Calu3 (cell line): ENCODE measurements at regions not wholly inside any gene's neighbourhood (a gene's known extent, or its start where the extent isn't known, plus 50 kb on each side); places are given as distances from the start of the nearest gene placed in this dataset.

Source experiments
- BruUV-seq: library from RNA; stranded (reverse); fragments of 400-500 nt; replicated peaks from 2 replicates; lab custom pipeline; 2021; lab: Mats Ljungman, UMichigan
- CTCF ChIA-PET: fragments of 300-600 bp; sonication (Branson Sonifier 250); formaldehyde crosslinking; loops from one replicate; lab custom pipeline; 2022; ENCODE audit warnings: antibody characterized with exemption; lab: Charles Lee
- DNase-seq: peaks from one replicate; pipeline ENCODE4 v3.0.0; 2022
- H3K27ac Mint-ChIP-seq: one replicate; pipeline ENCODE4 v1.8.0; 2022; ENCODE audit warnings: mixed read lengths; ENCODE audit not compliant: unreplicated experiment
- H3K27me3 Mint-ChIP-seq: one replicate; pipeline ENCODE4 v1.8.0; 2022; ENCODE audit warnings: mixed read lengths; ENCODE audit not compliant: unreplicated experiment
- H3K36me3 Mint-ChIP-seq: one replicate; pipeline ENCODE4 v1.8.0; 2022; ENCODE audit warnings: mild to moderate bottlenecking, moderate library complexity, mixed read lengths; ENCODE audit not compliant: insufficient read depth, unreplicated experiment
- H3K4me1 Mint-ChIP-seq: one replicate; pipeline ENCODE4 v1.8.0; 2022; ENCODE audit warnings: mild to moderate bottlenecking, low read depth, mixed read lengths; ENCODE audit not compliant: unreplicated experiment
- H3K4me3 Mint-ChIP-seq: one replicate; pipeline ENCODE4 v1.8.0; 2022; ENCODE audit warnings: mild to moderate bottlenecking, low read depth, moderate library complexity, mixed read lengths; ENCODE audit not compliant: unreplicated experiment
- H3K9me3 Mint-ChIP-seq: one replicate; pipeline ENCODE4 v1.8.0; 2022; ENCODE audit warnings: low read depth, mixed read lengths; ENCODE audit not compliant: unreplicated experiment
- CTCF ChIP-seq: fragments of 200-600 bp; IDR thresholded peaks from one replicate; pipeline ENCODE4 v1.8.0; 2022; ENCODE audit warnings: antibody characterized with exemption; ENCODE audit not compliant: unreplicated experiment
- intact Hi-C: fragments of 100-400 bp; cut with micrococcal nuclease; formaldehyde crosslinking; loops from one replicate; pipeline ENCODE4 v1.10.0; 2022; ENCODE audit not compliant: unreplicated experiment

DNA sequence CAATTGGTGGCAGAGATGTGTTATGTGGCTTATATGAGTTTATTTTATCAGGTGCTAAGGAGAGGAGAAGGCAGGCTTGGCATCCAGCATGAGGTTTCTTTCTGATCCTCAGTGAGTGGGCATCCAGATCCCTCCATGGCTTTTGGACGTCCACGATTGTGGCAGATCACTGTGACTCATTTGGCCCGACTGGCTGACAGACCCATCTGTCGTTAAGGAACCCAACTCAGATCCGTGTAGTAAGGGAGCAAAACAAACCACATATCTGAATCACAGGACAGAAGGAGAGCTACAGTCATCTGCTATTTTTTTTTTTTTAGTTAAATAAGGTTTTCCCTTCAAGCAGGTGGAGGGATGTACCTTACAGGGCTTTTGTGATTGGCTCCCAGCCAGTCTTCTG, 197.0 kb upstream of the KCNH8 start:
- H3K4me3 Mint-ChIP-seq: no peak overlapping the region
- BruUV-seq: no TSS peak

GRCh38 chr3:18946524-18946923, 201.8 kb upstream of the KCNH8 start:
- CTCF ChIA-PET: no interaction called here
- peaks cover 5% of the 10 kb centered on the region for H3K9me3 Mint-ChIP-seq
- no peak for TF ChIP-seq CTCF
- H3K36me3 Mint-ChIP-seq: no peaks in the 10 kb centered on the region
- intact Hi-C loops: no loop called here
- H3K27ac Mint-ChIP-seq: no peak overlapping the region
- no peak for DNase-seq
- BruUV-seq: no TSS peak
- H3K4me3 Mint-ChIP-seq: no peak overlapping the region
- H3K4me1 Mint-ChIP-seq: no peaks in the 10 kb centered on the region
- no peaks in the 10 kb centered on the region for H3K27me3 Mint-ChIP-seq

More for the DNA sequence above, 197.0 kb upstream of the KCNH8 start:
- no peak for DNase-seq
- Mint-ChIP-seq H3K36me3 (no peaks in the 10 kb centered on the region), H3K27me3 (no peaks in the 10 kb centered on the region), H3K4me1 (no peaks in the 10 kb centered on the region), H3K27ac (no peak overlapping the region), H3K9me3 (peaks cover 5% of the 10 kb centered on the region)
- no peak for TF ChIP-seq CTCF
- CTCF ChIA-PET: no interaction called here
- intact Hi-C loops: no loop called here

GRCh38 chr3:18937574-18937973, 210.7 kb upstream of the KCNH8 start:
- Mint-ChIP-seq H3K4me3 (no peak overlapping the region), H3K27me3 (no peaks in the 10 kb centered on the region), H3K27ac (no peak overlapping the region), H3K36me3 (no peaks in the 10 kb centered on the region), H3K9me3 (no peaks in the 10 kb centered on the region), H3K4me1 (no peaks in the 10 kb centered on the region)
- no peak for DNase-seq
- intact Hi-C loops: no loop called here
- no TSS peak for BruUV-seq
- CTCF ChIA-PET: no interaction called here
- no peak for TF ChIP-seq CTCF

GRCh38 chr3:18919158-18919557, 229.2 kb upstream of the KCNH8 start:
- BruUV-seq: no TSS peak
- H3K9me3 Mint-ChIP-seq: no peaks in the 10 kb centered on the region
- H3K4me1 Mint-ChIP-seq: no peaks in the 10 kb centered on the region
- CTCF ChIA-PET: no interaction called here
- H3K27me3 Mint-ChIP-seq: no peaks in the 10 kb centered on the region
- intact Hi-C loops: no loop called here
- H3K36me3 Mint-ChIP-seq: no peaks in the 10 kb centered on the region
- no peak overlapping the region for H3K4me3 Mint-ChIP-seq
- TF ChIP-seq CTCF: no peak
- no peak for DNase-seq
- no peak overlapping the region for H3K27ac Mint-ChIP-seq
